Keratinocyte (primary cell): ENCODE measurements at regions not wholly inside any gene's neighbourhood (a gene's known extent, or its start where the extent isn't known, plus 50 kb on each side); places are given as distances from the start of the nearest gene placed in this dataset.

Source experiments
- DNase-seq: peaks from one replicate; pipeline ENCODE4 v3.0.0-alpha.2; 2011; ENCODE audit warnings: low read depth, missing footprints, low spot score
- FAIRE-seq: peaks from 2 replicates; lab custom pipeline; 2011; peaks lifted over from hg19 to GRCh38; lab: Jason Lieb, UNC
- H2AFZ ChIP-seq: 2 replicates; pipeline ENCODE4 v1.6.0; 2012; ENCODE audit warnings: low read length, control low read depth, inconsistent platforms; ENCODE audit not compliant: control insufficient read depth
- H3K27ac ChIP-seq: 2 replicates; pipeline ENCODE4 v1.5.1; 2011; ENCODE audit warnings: low read length; ENCODE audit not compliant: control insufficient read depth, insufficient read depth
- H3K27me3 ChIP-seq: 3 replicates; pipeline ENCODE4 v1.6.0; 2011; ENCODE audit warnings: low read length; ENCODE audit not compliant: control insufficient read depth, insufficient read depth; ENCODE audit errors: extremely low read depth
- H3K36me3 ChIP-seq, 2 experiments: 2 replicates in 1 of 2; 3 replicates in 1 of 2; pipeline ENCODE4 v1.5.1; 2011; ENCODE audit warnings: low read length in 2 of 2, mild to moderate bottlenecking in 1 of 2; ENCODE audit not compliant: control insufficient read depth in 2 of 2, insufficient read depth in 2 of 2; ENCODE audit errors: extremely low read depth in 1 of 2
- H3K4me1 ChIP-seq: 3 replicates; pipeline ENCODE4 v1.5.1; 2011; ENCODE audit warnings: low read length; ENCODE audit not compliant: control insufficient read depth, insufficient read depth; ENCODE audit errors: extremely low read depth
- H3K4me2 ChIP-seq: 3 replicates; pipeline ENCODE4 v1.6.0; 2011; ENCODE audit warnings: low read depth, low read length; ENCODE audit not compliant: control insufficient read depth, insufficient read depth; ENCODE audit errors: extremely low read depth
- H3K4me3 ChIP-seq, 3 experiments: fragments of 200-600 bp in 1 of 3; sonication (generic) in 1 of 3; 2 replicates in 2 of 3; 3 replicates in 1 of 3; pipeline ENCODE4 v1.5.1; 2011 to 2016; ENCODE audit warnings: low read length in 3 of 3, mild to moderate bottlenecking in 3 of 3, control low read depth in 2 of 3, inconsistent platforms in 1 of 3, low read depth in 1 of 3, mixed read lengths in 1 of 3, mixed run types in 1 of 3, moderate library complexity in 1 of 3; ENCODE audit not compliant: control insufficient read depth in 2 of 3, insufficient read depth in 2 of 3; ENCODE audit errors: extremely low read depth in 1 of 3
- H3K79me2 ChIP-seq: 2 replicates; pipeline ENCODE4 v1.6.0; 2012; ENCODE audit warnings: low read length; ENCODE audit not compliant: control insufficient read depth, insufficient read depth
- H3K9ac ChIP-seq: 3 replicates; pipeline ENCODE4 v1.6.0; 2011; ENCODE audit warnings: low read length; ENCODE audit not compliant: control insufficient read depth, insufficient read depth; ENCODE audit errors: extremely low read depth
- H3K9me1 ChIP-seq: 3 replicates; pipeline ENCODE4 v1.6.0; 2011; ENCODE audit warnings: low read length; ENCODE audit not compliant: control insufficient read depth, insufficient read depth; ENCODE audit errors: extremely low read depth
- H3K9me3 ChIP-seq: 2 replicates; pipeline ENCODE4 v1.5.1; 2012; ENCODE audit warnings: low read depth, low read length; ENCODE audit not compliant: control insufficient read depth
- H4K20me1 ChIP-seq: 3 replicates; pipeline ENCODE4 v1.6.0; 2011; ENCODE audit warnings: low read length; ENCODE audit not compliant: control insufficient read depth, insufficient read depth; ENCODE audit errors: extremely low read depth
- EZH2 ChIP-seq: IDR thresholded peaks from one replicate; pipeline ENCODE4 v1.6.1; 2012; ENCODE audit warnings: inconsistent platforms, mild to moderate bottlenecking, low read length, moderate library complexity
- dilution Hi-C: fragments of 300-500 bp; cut with MboI; formaldehyde crosslinking; loops from one replicate; pipeline ENCODE4 v1.7.0; 2020; ENCODE audit warnings: low sequenced_read_pairs; ENCODE audit not compliant: extremely low pct_ligation_motif_present
- TF ChIP-seq, protein P1 (sequence below), 3 experiments: IDR thresholded peaks in 1 of 3; conservative IDR thresholded peaks in 1 of 3; optimal IDR thresholded peaks in 1 of 3; 2 replicates in 2 of 3; 3 replicates in 1 of 3; pipeline versions ENCODE3 to v1.5.1; 2011; ENCODE audit warnings: low read length in 3 of 3, mild to moderate bottlenecking in 3 of 3, moderate library complexity in 2 of 3, control low read depth in 1 of 3, inconsistent platforms in 1 of 3; ENCODE audit not compliant: insufficient read depth in 2 of 3; ENCODE audit errors: extremely low read depth in 1 of 3

DNA sequence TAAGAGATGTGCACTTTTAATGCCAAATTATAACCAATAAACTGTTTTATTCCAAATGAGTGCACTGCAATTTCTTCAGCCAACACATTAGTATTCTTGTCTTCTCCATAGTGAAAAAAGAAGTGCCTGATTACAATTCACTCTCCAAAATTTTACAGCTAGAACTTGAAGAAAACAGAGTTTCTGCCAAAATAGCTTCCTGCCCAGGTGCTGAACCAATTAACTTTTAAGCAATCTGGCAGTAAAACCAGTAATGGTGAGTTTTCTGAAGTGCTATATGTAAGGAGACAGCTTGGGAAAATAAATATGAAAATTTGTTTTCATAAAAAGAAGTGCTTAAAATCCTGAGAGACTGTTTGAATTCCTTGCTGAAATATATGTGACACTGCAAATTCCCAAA lies 266.0 kb upstream of the NT5E start:
- no peak overlapping the region for H3K27ac ChIP-seq
- H3K9ac ChIP-seq = no peak overlapping the region
- no peak for DNase-seq
- no peak overlapping the region for H3K4me2 ChIP-seq
- no peaks in the 10 kb centered on the region for H3K27me3 ChIP-seq
- dilution Hi-C loops = no loop called here
- no peak overlapping the region for H2AFZ ChIP-seq
- no peaks in the 10 kb centered on the region for H3K9me1 ChIP-seq
- H3K36me3 ChIP-seq = no peaks in the 10 kb centered on the region
- no peak overlapping the region for H3K4me3 ChIP-seq
- H3K4me1 ChIP-seq = no peaks in the 10 kb centered on the region
- no peaks in the 10 kb centered on the region for H3K9me3 ChIP-seq
- no peaks in the 10 kb centered on the region for H3K79me2 ChIP-seq
- TF ChIP-seq, protein P1, sequence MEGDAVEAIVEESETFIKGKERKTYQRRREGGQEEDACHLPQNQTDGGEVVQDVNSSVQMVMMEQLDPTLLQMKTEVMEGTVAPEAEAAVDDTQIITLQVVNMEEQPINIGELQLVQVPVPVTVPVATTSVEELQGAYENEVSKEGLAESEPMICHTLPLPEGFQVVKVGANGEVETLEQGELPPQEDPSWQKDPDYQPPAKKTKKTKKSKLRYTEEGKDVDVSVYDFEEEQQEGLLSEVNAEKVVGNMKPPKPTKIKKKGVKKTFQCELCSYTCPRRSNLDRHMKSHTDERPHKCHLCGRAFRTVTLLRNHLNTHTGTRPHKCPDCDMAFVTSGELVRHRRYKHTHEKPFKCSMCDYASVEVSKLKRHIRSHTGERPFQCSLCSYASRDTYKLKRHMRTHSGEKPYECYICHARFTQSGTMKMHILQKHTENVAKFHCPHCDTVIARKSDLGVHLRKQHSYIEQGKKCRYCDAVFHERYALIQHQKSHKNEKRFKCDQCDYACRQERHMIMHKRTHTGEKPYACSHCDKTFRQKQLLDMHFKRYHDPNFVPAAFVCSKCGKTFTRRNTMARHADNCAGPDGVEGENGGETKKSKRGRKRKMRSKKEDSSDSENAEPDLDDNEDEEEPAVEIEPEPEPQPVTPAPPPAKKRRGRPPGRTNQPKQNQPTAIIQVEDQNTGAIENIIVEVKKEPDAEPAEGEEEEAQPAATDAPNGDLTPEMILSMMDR (optimal IDR thresholded peaks at IDR 0.05 in 1 of 3, IDR thresholded peaks at IDR 0.05 in 1 of 3, conservative IDR thresholded peaks at IDR 0.05 in 1 of 3; ENCODE audit: extremely low read depth in 1 of 3, insufficient read depth in 2 of 3, low read length in 3 of 3) = no peak
- no peak for FAIRE-seq
- H4K20me1 ChIP-seq = no peaks in the 10 kb centered on the region

DNA sequence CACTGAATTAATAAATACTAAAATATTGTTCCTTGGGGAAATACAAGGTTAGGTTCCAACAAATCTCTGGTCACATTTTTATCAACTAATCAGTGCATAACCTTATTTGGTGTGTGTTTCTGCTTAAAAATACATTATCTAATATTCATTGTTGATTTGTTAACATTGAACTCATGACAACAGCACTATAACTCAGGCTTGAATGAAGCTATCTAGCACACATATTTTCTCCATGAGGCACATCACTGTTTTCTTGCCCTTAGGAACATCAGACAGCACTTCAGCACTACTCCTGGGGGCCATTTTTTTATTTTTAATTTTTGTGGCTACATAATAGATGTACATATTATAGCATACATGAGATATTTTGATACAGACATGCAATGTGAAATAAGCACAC lies 277.2 kb upstream of the NT5E start:
- Histone ChIP-seq H3K36me3 (no peaks in the 10 kb centered on the region), H3K9me3 (no peaks in the 10 kb centered on the region), H3K4me3 (no peak overlapping the region), H3K4me1 (no peaks in the 10 kb centered on the region), H3K9ac (no peak overlapping the region), H3K27me3 (no peaks in the 10 kb centered on the region), H4K20me1 (no peaks in the 10 kb centered on the region), H2AFZ (no peak overlapping the region), H3K4me2 (no peak overlapping the region), H3K79me2 (no peaks in the 10 kb centered on the region), H3K9me1 (no peaks in the 10 kb centered on the region), H3K27ac (no peak overlapping the region)
- DNase-seq (no peak), FAIRE-seq (no peak)
- TF ChIP-seq, protein P1 (optimal IDR thresholded peaks at IDR 0.05 in 1 of 3, IDR thresholded peaks at IDR 0.05 in 1 of 3, conservative IDR thresholded peaks at IDR 0.05 in 1 of 3; ENCODE audit: extremely low read depth in 1 of 3, insufficient read depth in 2 of 3, low read length in 3 of 3) = no peak
- no peak for TF ChIP-seq EZH2
- dilution Hi-C loops = no loop called here
